ENCODE measurements at regions not wholly inside any gene's neighbourhood (a gene's known extent, or its start where the extent isn't known, plus 50 kb on each side); places are given as distances from the start of the nearest gene placed in this dataset.
"Not testable (repeated sequence)": the region's sequence is repeated elsewhere in the genome, so short reads cannot be mapped to it uniquely, and the experiment has no call there.

DNA sequence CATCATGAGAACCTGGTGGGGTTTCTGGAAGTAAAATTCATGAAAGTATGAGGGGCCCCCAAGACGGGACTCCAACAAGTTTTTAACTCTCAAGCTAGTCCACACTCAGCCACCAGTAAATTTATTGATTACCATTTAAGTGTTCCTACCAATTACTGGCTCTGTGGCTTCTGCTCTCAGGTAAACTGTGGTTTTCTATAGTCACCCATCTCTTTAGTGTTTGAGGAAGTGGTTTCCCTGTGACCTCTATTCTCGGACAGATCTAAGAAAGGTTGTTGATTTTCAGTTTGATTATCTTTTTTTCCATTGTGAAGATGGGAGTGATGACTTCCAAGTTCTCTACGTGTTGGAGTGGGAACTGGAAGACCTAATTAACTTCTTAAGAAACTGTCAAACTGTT, 869.6 kb downstream of the CDY1 start:
- DNase-seq, result not testable (repeated sequence)

DNA sequence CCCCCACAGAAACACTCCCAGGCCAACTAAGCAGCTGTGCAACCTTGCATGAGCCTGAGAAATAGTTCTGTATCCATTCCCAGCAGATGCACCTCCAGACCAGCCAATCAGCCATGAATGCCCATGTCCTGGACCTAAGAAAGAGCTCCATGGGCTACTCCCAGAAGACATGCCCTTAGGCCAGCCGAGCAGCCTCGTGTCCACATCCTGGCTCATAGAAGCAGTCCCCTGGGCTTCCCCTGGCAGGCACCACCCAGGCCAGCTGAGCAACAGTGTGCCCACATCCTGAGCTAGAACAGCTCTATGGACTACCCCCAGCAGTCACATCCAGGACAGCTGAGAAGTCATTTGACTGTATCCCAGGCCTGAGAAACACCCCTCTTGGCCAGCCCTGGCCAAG, 899.5 kb downstream of the CDY1 start:
- not testable (repeated sequence) for DNase-seq

DNA sequence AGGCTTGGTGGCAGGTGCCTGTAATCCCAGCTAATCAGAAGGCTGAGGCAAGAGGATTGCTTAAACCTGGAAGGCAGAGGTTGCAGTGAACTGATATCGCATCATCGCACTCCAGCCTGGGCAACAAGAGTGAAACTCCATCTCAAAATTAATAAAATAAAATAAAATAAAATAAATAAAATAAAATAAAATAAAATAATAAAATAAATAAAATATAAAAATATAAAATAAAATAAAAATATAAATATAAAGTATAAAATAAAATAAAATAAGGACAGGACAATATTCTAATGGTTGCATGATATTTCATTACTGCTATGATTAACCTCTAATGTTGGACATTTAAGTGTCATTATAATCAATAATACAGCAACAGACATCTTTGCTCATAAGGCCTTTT, 933.1 kb downstream of the CDY1 start:
- DNase-seq, result no peak

GRCh38 chrY:26562976-26563375, 941.1 kb downstream of the CDY1 start:
- DNase-seq, result peak; percentile 1
